Esophagus muscularis mucosa (tissue), 4 donors: ENCODE measurements at regions not wholly inside any gene's neighbourhood (a gene's known extent, or its start where the extent isn't known, plus 50 kb on each side); places are given as distances from the start of the nearest gene placed in this dataset.

Source experiments
- CTCF ChIP-seq, 3 experiments: fragments of 200-600 bp in 2 of 3; fragments of 450-650 bp in 1 of 3; sonication (generic) in 2 of 3; IDR thresholded peaks; one replicate each; pipeline ENCODE4 v1.5.1; 2017 to 2019; ENCODE audit warnings: antibody characterized with exemption in 3 of 3, mild to moderate bottlenecking in 2 of 3, moderate library complexity in 1 of 3
- EP300 ChIP-seq: sonication (generic); formaldehyde crosslinking; IDR thresholded peaks from one replicate; pipeline ENCODE4 v1.6.1; 2017; ENCODE audit warnings: antibody characterized with exemption
- POLR2A ChIP-seq: fragments of 450-650 bp; IDR thresholded peaks from one replicate; pipeline ENCODE4 v1.6.1; 2017; ENCODE audit warnings: antibody characterized with exemption, moderate library complexity, mild to moderate bottlenecking, low read depth
- POLR2AphosphoS5 ChIP-seq, 2 donors: sonication (generic); formaldehyde crosslinking; IDR thresholded peaks; one replicate each; pipeline ENCODE4 v1.6.1; 2017; ENCODE audit warnings: antibody characterized with exemption in 2 of 2

DNA sequence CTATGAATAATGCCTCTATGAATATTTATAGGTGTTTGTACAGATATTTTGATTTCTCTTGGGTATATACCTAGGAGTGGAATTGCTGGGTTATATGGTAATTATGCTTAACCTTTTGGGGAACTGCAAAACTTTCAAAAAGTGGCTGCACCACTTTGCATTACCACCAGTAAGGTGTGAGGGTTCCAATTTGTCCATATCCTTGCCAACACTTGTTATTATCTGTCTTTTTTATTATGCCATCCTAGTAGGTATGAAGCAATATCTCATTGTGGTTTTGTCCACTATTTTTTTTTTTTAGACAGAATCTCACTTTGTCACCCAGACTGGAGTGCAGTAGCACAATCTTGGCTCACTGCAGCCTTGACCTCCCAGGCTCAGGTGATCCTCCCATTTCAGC lies 112.2 kb upstream of the FBXO11 start:
- TF ChIP-seq POLR2AphosphoS5 (IDR thresholded peaks at IDR 0.05) (no peak), CTCF (IDR thresholded peaks at IDR 0.05) (no peak), POLR2A (no peak), EP300 (no peak)
